HFF-Myc (cell line): ENCODE measurements at regions not wholly inside any gene's neighbourhood (a gene's known extent, or its start where the extent isn't known, plus 50 kb on each side); places are given as distances from the start of the nearest gene placed in this dataset.

Experiments
- DNase-seq: peaks from one replicate; pipeline ENCODE4 v3.0.0-alpha.2; 2011; ENCODE audit warnings: low read depth; ENCODE audit errors: extremely low read depth
- H3K4me3 ChIP-seq: replicated peaks from 2 replicates; pipeline ENCODE4 v1.5.1; 2011; ENCODE audit warnings: low read depth, mild to moderate bottlenecking, control low read depth, low read length
- TF ChIP-seq, protein P1 (sequence below): IDR thresholded peaks from 2 replicates; pipeline ENCODE4 v1.5.1; 2012; ENCODE audit warnings: mild to moderate bottlenecking, low read depth, low read length, control low read depth; ENCODE audit errors: missing control alignments

DNA sequence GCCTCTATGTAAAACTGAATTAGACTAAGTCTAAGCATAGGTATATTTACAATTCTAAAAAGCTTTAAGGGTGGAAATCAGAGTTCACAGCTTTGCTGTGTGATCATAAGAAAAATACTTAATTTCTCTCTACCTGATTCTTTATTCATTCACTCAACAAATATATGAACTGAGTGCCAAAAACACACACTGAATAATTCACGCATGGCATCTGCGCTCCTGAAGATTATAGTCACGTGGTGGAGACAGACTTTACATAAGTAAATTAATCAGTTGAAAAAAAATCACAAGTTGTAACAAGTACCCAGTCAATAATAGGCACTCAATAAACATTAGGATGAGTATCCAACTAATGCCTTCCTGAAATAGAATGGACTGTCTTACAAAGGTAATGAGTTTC, 351.6 kb downstream of the METTL4 start:
- H3K4me3 ChIP-seq, result no peak overlapping the region
- TF ChIP-seq, protein P1, sequence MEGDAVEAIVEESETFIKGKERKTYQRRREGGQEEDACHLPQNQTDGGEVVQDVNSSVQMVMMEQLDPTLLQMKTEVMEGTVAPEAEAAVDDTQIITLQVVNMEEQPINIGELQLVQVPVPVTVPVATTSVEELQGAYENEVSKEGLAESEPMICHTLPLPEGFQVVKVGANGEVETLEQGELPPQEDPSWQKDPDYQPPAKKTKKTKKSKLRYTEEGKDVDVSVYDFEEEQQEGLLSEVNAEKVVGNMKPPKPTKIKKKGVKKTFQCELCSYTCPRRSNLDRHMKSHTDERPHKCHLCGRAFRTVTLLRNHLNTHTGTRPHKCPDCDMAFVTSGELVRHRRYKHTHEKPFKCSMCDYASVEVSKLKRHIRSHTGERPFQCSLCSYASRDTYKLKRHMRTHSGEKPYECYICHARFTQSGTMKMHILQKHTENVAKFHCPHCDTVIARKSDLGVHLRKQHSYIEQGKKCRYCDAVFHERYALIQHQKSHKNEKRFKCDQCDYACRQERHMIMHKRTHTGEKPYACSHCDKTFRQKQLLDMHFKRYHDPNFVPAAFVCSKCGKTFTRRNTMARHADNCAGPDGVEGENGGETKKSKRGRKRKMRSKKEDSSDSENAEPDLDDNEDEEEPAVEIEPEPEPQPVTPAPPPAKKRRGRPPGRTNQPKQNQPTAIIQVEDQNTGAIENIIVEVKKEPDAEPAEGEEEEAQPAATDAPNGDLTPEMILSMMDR, result no peak
- DNase-seq, result no peak

DNA sequence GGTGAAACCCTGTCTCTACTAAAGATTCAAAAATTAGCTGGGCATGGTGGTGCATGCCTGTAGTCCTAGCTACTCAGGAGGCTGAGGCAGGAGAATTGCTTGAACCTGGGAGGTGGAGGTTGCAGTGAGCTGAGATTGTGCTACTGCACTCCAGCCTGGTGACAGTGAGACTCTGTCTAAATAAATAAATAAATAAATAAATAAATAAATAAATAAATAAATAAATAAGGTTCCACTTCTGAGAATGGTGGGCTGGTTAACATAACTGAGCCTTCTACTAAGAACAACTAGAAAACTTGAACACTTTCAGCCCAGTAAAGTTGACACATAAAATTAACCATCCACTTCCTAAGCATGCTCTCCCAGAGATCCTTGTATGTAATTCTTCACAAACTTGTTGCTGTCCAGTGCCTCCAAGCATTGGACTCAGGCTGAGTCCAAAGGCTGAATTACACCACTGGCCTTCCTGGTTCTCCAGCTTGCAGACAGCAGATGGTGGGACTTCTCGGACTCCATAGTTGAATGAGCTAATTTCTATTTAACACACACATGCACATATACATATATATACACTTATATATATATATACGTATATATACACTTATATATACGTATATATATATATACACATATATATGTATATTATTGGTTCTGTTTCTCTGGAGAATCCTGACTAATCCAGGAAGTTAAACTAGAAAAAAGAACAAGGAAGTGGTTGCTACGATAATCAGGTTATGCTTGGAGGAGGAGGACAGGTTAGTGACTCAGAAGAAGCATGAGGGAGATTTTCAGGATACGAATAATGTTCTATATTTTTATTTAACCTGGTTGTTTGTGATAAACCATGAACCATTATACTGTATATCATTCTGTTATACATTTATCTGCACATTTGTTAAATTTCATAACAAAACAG, 348.8 kb downstream of the METTL4 start:
- TF ChIP-seq, protein P1, result no peak
- no peak for DNase-seq
- H3K4me3 ChIP-seq, result no peak overlapping the region

DNA sequence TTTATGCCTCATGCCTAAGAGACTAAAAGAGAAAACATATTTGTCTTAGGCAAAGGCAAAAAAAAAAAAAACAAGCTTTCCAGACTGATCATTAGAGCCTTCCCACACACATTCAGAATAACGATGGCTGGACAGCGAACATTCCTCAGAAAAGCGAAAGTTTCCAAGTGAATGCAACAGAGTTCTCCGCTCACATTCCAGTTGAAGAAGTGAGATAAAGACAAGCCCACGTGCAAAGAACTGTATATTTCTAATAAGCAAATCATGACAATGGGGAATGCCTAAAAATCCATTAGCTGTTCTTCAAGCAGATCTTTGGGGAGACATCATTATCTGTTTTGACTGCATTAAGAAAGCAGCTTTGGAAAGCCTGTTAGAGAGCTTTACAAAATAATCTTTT, 347.9 kb downstream of the METTL4 start:
- TF ChIP-seq, protein P1, result no peak
- H3K4me3 ChIP-seq, result no peak overlapping the region
- DNase-seq, result no peak

DNA sequence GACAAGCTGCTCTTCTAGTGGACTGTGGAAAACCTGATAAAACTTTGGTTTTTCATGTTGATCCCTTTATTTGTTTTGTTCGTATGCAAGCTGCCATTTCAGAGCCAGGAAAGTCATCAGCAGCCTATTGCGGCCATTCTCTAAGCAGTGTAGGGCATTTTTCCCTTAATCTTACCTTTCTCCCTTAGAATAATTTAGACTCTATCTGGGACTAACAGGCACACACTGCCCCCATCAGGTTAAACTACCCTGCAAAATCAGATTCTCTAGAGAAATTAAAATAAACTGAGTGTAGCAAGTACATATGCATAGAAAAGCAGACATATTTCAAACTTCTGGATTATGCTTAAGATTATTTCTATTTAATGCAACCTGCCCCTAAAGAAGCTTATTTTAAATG, 347.5 kb downstream of the METTL4 start:
- TF ChIP-seq, protein P1, result peak; percentile 49
- H3K4me3 ChIP-seq, result no peak overlapping the region
- peak; percentile 7 for DNase-seq

DNA sequence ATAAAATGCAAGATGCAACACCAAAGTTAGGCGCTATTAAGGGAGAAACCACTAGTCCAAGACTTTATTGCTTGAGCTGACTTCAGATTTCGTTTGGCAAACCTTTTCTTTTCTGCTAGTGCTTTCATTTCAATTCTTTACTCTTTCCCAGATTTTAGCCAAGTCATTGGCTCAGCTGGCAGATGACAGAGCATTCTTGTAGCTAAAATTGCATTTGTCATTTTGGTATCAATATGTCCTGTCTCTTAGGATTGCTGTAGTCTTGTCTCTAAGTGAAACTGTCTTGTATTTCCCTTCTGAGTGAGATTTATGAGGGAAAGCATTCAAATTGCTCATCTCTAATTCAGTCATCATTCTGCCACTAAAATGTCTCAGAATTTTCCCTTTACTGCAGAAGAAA, 335.1 kb downstream of the METTL4 start:
- no peak for DNase-seq
- no peak overlapping the region for H3K4me3 ChIP-seq
- TF ChIP-seq, protein P1, result no peak

DNA sequence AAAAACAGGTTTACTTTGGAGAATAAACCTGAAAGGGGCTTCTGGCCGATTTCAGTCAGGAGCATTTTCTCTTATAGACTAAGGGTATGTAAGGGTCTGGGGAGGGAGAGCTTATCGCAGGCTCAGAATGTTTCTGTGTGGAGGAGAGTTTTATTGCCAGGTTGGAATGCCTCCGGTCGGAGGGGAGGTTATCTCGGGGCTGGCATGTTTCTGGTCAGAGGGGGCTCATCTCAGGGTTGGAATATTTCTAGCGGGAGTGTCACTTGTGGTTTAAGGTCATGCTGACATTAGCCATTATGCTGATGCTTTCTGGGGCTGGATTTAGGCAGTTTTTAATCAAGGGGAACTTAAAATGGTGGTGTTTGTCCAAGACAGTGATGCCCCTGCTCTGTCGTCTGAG, 333.6 kb downstream of the METTL4 start:
- no peak for DNase-seq
- H3K4me3 ChIP-seq, result no peak overlapping the region

More for the DNA sequence above, 333.6 kb downstream of the METTL4 start:
- TF ChIP-seq, protein P1, result no peak
